HEK293 (cell line): ENCODE measurements at regions not wholly inside any gene's neighbourhood (a gene's known extent, or its start where the extent isn't known, plus 50 kb on each side); places are given as distances from the start of the nearest gene placed in this dataset.

ENCODE experiments used
- CTCF ChIA-PET: fragments of 350-600 bp; formaldehyde crosslinking; extraction: SDS; loops from one replicate; lab custom pipeline; 2021; ENCODE audit warnings: antibody characterized with exemption; lab: Yijun Ruan, JAX
- POLR2A ChIA-PET: fragments of 300-600 bp; formaldehyde crosslinking; extraction: SDS; loops from one replicate; lab custom pipeline; 2020; ENCODE audit warnings: antibody characterized with exemption, inconsistent platforms; lab: Yijun Ruan, JAX
- H3K27ac ChIP-seq: fragments of 200-500 bp; sonication (Bioruptor generic); 2 replicates; pipeline ENCODE4 v1.5.1; 2014; ENCODE audit warnings: low read depth, low read length, control low read depth, inconsistent platforms; ENCODE audit errors: extremely low read depth
- H3K36me3 ChIP-seq, 2 experiments: fragments of 200-500 bp in 1 of 2; sonication (Bioruptor generic) in 1 of 2; 1 replicate in 1 of 2; 2 replicates in 1 of 2; pipeline ENCODE4 v1.5.1; 2014 to 2017; ENCODE audit warnings: inconsistent platforms in 2 of 2, low read length in 2 of 2; ENCODE audit not compliant: control insufficient read depth in 2 of 2, insufficient read depth in 1 of 2
- H3K4me1 ChIP-seq: fragments of 200-500 bp; sonication (Bioruptor generic); 2 replicates; pipeline ENCODE4 v1.5.1; 2014; ENCODE audit warnings: mild to moderate bottlenecking, low read length, inconsistent platforms; ENCODE audit not compliant: control insufficient read depth, insufficient read depth
- H3K4me3 ChIP-seq: 2 replicates; pipeline ENCODE4 v1.5.1; 2011; ENCODE audit warnings: low read depth, mild to moderate bottlenecking, control low read depth, low read length, moderate library complexity
- H3K9me3 ChIP-seq: fragments of 200-500 bp; sonication (Bioruptor generic); 2 replicates; pipeline ENCODE4 v1.5.1; 2014; ENCODE audit warnings: low read depth, low read length, inconsistent platforms; ENCODE audit not compliant: control insufficient read depth, insufficient read depth
- GLI2 ChIP-seq: fragments of 450-650 bp; formaldehyde crosslinking; IDR thresholded peaks from 2 replicates; pipeline ENCODE4; 2017; ENCODE audit warnings: missing biosample characterization, missing genetic modification characterization, low read depth, borderline replicate concordance
- HOXC10 ChIP-seq: sonication (generic); formaldehyde crosslinking; IDR thresholded peaks from 2 replicates; pipeline ENCODE4 v1.8.1; 2023; ENCODE audit warnings: mild to moderate bottlenecking, missing genetic modification reagents
- HOXD13 ChIP-seq: sonication (generic); formaldehyde crosslinking; IDR thresholded peaks from 2 replicates; pipeline ENCODE4 v1.8.0; 2022; ENCODE audit warnings: missing genetic modification reagents, borderline replicate concordance
- IKZF3 ChIP-seq: fragments of 450-650 bp; IDR thresholded peaks from 2 replicates; pipeline ENCODE4 v1.5.0; 2018; ENCODE audit warnings: missing biosample characterization, mild to moderate bottlenecking, missing genetic modification characterization, moderate library complexity
- KLF8 ChIP-seq: fragments of 450-650 bp; formaldehyde crosslinking; IDR thresholded peaks from 2 replicates; pipeline ENCODE4 v1.5.1; 2016; ENCODE audit warnings: missing biosample characterization, missing genetic modification characterization
- MEIS1 ChIP-seq: sonication (generic); formaldehyde crosslinking; IDR thresholded peaks from 2 replicates; pipeline ENCODE4 v1.8.1; 2022; ENCODE audit warnings: missing genetic modification reagents, mild to moderate bottlenecking, borderline replicate concordance
- OSR2 ChIP-seq: fragments of 450-650 bp; formaldehyde crosslinking; IDR thresholded peaks from 2 replicates; pipeline ENCODE4 v1.5.1; 2016; ENCODE audit warnings: missing biosample characterization, missing genetic modification characterization
- OVOL3 ChIP-seq: fragments of 450-650 bp; formaldehyde crosslinking; IDR thresholded peaks from 2 replicates; pipeline ENCODE4 v1.5.1; 2016; ENCODE audit warnings: missing biosample characterization, missing genetic modification characterization
- PATZ1 ChIP-seq: fragments of 450-650 bp; formaldehyde crosslinking; IDR thresholded peaks from 2 replicates; pipeline ENCODE4 v1.5.1; 2016; ENCODE audit warnings: missing biosample characterization, missing genetic modification characterization
- SCRT1 ChIP-seq: fragments of 450-650 bp; formaldehyde crosslinking; IDR thresholded peaks from 2 replicates; pipeline ENCODE4 v1.5.1; 2016; ENCODE audit warnings: missing biosample characterization, missing genetic modification characterization, borderline replicate concordance
- SETDB1 ChIP-seq: IDR thresholded peaks from one replicate; pipeline ENCODE4 v1.6.1; 2017; ENCODE audit warnings: mild to moderate bottlenecking, low read length, moderate library complexity, mixed read lengths; ENCODE audit not compliant: insufficient read length
- SP2 ChIP-seq: fragments of 450-650 bp; formaldehyde crosslinking; IDR thresholded peaks from 2 replicates; pipeline ENCODE4 v1.5.1; 2016; ENCODE audit warnings: missing biosample characterization, missing genetic modification characterization
- TRIM28 ChIP-seq: IDR thresholded peaks from 2 replicates; pipeline ENCODE4 v1.6.1; 2011; ENCODE audit warnings: low read length, control low read depth, borderline replicate concordance
- WT1 ChIP-seq: fragments of 450-650 bp; formaldehyde crosslinking; IDR thresholded peaks from 2 replicates; pipeline ENCODE4 v1.5.1; 2016; ENCODE audit warnings: missing biosample characterization, missing genetic modification characterization
- ZBTB20 ChIP-seq: fragments of 450-650 bp; formaldehyde crosslinking; IDR thresholded peaks from 2 replicates; pipeline ENCODE4 v1.5.1; 2016; ENCODE audit warnings: missing biosample characterization, missing genetic modification characterization
- ZBTB44 ChIP-seq: fragments of 450-650 bp; IDR thresholded peaks from 2 replicates; pipeline ENCODE4 v1.5.1; 2018; ENCODE audit warnings: missing biosample characterization, mild to moderate bottlenecking, missing genetic modification characterization
- ZBTB8A ChIP-seq: fragments of 450-650 bp; formaldehyde crosslinking; IDR thresholded peaks from 2 replicates; pipeline ENCODE4 v1.5.1; 2016; ENCODE audit warnings: missing biosample characterization, missing genetic modification characterization
- ZNF133 ChIP-seq: fragments of 450-650 bp; formaldehyde crosslinking; IDR thresholded peaks from 2 replicates; pipeline ENCODE4 v1.5.1; 2016; ENCODE audit warnings: missing biosample characterization, missing genetic modification characterization
- ZNF138 ChIP-seq: fragments of 450-650 bp; formaldehyde crosslinking; IDR thresholded peaks from 2 replicates; pipeline ENCODE4 v1.5.1; 2016; ENCODE audit warnings: missing biosample characterization, missing genetic modification characterization, borderline replicate concordance
- ZNF140 ChIP-seq: fragments of 450-650 bp; formaldehyde crosslinking; IDR thresholded peaks from 2 replicates; pipeline ENCODE4 v1.5.1; 2016; ENCODE audit warnings: missing biosample characterization, missing genetic modification characterization
- ZNF146 ChIP-seq: fragments of 450-650 bp; formaldehyde crosslinking; IDR thresholded peaks from 2 replicates; pipeline ENCODE4 v1.5.1; 2016; ENCODE audit warnings: missing biosample characterization, missing genetic modification characterization
- ZNF23 ChIP-seq: fragments of 450-650 bp; formaldehyde crosslinking; IDR thresholded peaks from 2 replicates; pipeline ENCODE4 v1.5.1; 2016; ENCODE audit warnings: missing biosample characterization, missing genetic modification characterization, borderline replicate concordance
- ZNF24 ChIP-seq: fragments of 450-650 bp; formaldehyde crosslinking; IDR thresholded peaks from 2 replicates; pipeline ENCODE4 v1.5.1; 2016; ENCODE audit warnings: missing biosample characterization, missing genetic modification characterization
- ZNF266 ChIP-seq: fragments of 450-650 bp; formaldehyde crosslinking; IDR thresholded peaks from 2 replicates; pipeline ENCODE4 v1.5.1; 2016; ENCODE audit warnings: missing biosample characterization, missing genetic modification characterization, low read depth
- ZNF324 ChIP-seq: fragments of 450-650 bp; formaldehyde crosslinking; IDR thresholded peaks from 2 replicates; pipeline ENCODE4 v1.5.1; 2016; ENCODE audit warnings: missing biosample characterization, missing genetic modification characterization
- ZNF391 ChIP-seq: fragments of 450-650 bp; formaldehyde crosslinking; IDR thresholded peaks from 2 replicates; pipeline ENCODE4 v1.5.1; 2016; ENCODE audit warnings: low read depth, missing biosample characterization, missing genetic modification characterization, borderline replicate concordance
- ZNF548 ChIP-seq: fragments of 450-650 bp; formaldehyde crosslinking; IDR thresholded peaks from 2 replicates; pipeline ENCODE4 v1.5.1; 2016; ENCODE audit warnings: missing biosample characterization, missing genetic modification characterization
- ZNF654 ChIP-seq: fragments of 450-650 bp; formaldehyde crosslinking; IDR thresholded peaks from 2 replicates; pipeline ENCODE4 v1.5.1; 2016; ENCODE audit warnings: low read depth, missing biosample characterization, missing genetic modification characterization
- ZNF707 ChIP-seq: fragments of 450-650 bp; formaldehyde crosslinking; IDR thresholded peaks from 2 replicates; pipeline ENCODE4 v1.5.1; 2016; ENCODE audit warnings: missing biosample characterization, missing genetic modification characterization
- ZNF76 ChIP-seq: fragments of 450-650 bp; formaldehyde crosslinking; IDR thresholded peaks from 2 replicates; pipeline ENCODE4; 2016; ENCODE audit warnings: low read depth, missing biosample characterization, missing genetic modification characterization, borderline replicate concordance
- ZSCAN23 ChIP-seq: fragments of 450-650 bp; formaldehyde crosslinking; IDR thresholded peaks from 2 replicates; pipeline ENCODE4 v1.5.1; 2016; ENCODE audit warnings: missing biosample characterization, missing genetic modification characterization
- ZSCAN30 ChIP-seq: fragments of 450-650 bp; IDR thresholded peaks from 2 replicates; pipeline ENCODE4 v1.5.1; 2018; ENCODE audit warnings: missing biosample characterization, mild to moderate bottlenecking, missing genetic modification characterization, moderate library complexity
- TF ChIP-seq, protein P1 (sequence below): fragments of 450-650 bp; formaldehyde crosslinking; IDR thresholded peaks from 2 replicates; pipeline ENCODE4 v1.5.1; 2016; ENCODE audit warnings: missing biosample characterization, missing genetic modification characterization

DNA sequence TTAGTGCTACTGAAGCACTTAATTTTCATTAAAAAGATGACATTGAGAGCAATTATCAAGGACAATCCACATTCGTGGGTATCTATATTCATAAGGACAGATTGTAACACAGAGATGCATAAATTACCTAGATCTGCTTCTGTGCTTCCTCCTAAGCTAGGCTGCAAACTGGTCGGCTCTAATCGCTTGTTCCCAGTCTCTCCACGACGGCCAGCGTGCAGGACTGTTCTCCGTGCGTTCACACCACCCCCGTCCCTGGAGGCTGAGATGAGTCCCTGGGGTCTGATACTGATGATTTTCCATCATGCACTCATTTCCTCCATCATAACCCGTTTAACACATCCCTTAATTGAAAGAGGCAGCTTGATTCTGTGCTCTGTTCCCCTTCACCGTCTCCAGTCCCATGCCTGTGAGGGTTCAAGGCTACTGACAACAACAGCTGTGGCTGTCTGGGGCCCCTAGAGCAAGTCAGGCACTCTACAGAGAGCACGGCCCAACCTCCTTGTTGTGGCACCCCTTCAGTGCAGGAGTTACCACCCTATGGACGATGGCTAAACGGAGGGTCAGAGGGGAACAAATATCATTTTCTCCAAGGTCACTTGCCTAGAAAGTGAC is 469.6 kb downstream of the NPHP4 start:
- Histone ChIP-seq H3K36me3 (no peaks in the 10 kb centered on the region), H3K9me3 (no peaks in the 10 kb centered on the region), H3K4me1 (no peaks in the 10 kb centered on the region), H3K4me3 (no peak overlapping the region), H3K27ac (no peak overlapping the region)
- POLR2A ChIA-PET, result no interaction called here
- CTCF ChIA-PET, result interaction anchor here (0.8 to 1.2 kb wide), 2 partner anchors 8 to 584 kb away, joined by 4 read pairs; no protein-coding TSS in a partner anchor
- no peak for TF ChIP-seq ZNF140 (tag by site-specific recombination)
- TF ChIP-seq ZNF391 (tag by site-specific recombination), result no peak
- no peak for TF ChIP-seq SCRT1 (tag by site-specific recombination)
- no peak for TF ChIP-seq IKZF3 (tag by site-specific recombination)
- TF ChIP-seq ZNF133, result no peak
- TF ChIP-seq ZNF548 (tag by site-specific recombination), result no peak
- no peak for TF ChIP-seq ZBTB44 (tag by site-specific recombination)
- TF ChIP-seq ZNF324 (tag by site-specific recombination), result no peak
- no peak for TF ChIP-seq OVOL3 (tag by site-specific recombination)
- no peak for TF ChIP-seq GLI2 (tag by site-specific recombination)
- no peak for TF ChIP-seq ZNF76 (tag by site-specific recombination)
- no peak for TF ChIP-seq SETDB1
- TF ChIP-seq OSR2, result no peak
- no peak for TF ChIP-seq ZNF138 (tag by site-specific recombination)
- no peak for TF ChIP-seq HOXC10 (CRISPR knock-in tag)
- TF ChIP-seq PATZ1 (tag by site-specific recombination), result no peak
- TF ChIP-seq WT1 (tag by site-specific recombination), result no peak
- TF ChIP-seq ZBTB20 (tag by site-specific recombination), result no peak

DNA sequence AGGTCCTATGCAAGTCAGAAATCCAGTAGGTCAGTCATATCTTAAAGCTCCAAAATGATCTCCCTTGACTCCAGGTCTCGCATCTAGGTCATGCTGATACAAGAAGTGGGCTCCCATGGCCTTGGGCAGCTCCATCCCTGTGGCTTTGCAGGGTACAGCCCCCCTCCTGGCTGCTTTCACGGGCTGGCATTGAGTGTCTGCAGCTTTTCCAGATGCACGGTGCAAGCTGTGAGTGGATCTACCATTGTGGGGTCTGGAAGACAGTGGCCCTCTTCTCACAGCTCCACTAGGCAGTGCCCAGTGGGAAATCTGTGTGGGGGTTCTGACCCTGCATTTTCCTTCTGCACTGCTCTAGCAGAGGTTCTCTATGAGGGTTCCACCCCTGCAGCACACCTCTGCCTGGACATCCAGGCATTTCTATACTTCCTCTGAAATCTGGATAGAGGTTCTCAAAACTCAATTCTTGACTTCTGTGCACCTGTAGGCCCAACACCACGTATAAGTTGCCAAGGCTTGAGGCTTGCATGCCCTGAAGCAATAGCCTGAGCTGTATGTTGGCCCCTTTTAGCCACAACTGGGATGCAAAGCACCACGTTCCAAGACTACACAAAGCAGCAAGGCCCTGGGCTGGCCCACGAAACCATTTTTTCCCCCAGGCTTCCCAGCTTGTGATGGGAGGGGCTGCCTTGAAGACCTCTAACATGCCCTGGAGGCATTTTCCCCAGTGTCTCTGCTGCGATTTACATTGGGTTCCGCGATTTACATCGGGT is 472.7 kb downstream of the NPHP4 start:
- Histone ChIP-seq H3K27ac (no peak overlapping the region), H3K4me1 (no peaks in the 10 kb centered on the region), H3K36me3 (no peaks in the 10 kb centered on the region), H3K9me3 (no peaks in the 10 kb centered on the region), H3K4me3 (no peak overlapping the region)
- POLR2A ChIA-PET, result no interaction called here
- CTCF ChIA-PET, result interaction anchor here (1.3 kb wide), 1 partner anchor 9 kb away, joined by 6 read pairs; no protein-coding TSS in a partner anchor
- no peak for TF ChIP-seq ZSCAN30 (tag by site-specific recombination)
- no peak for TF ChIP-seq ZNF707 (tag by site-specific recombination)
- no peak for TF ChIP-seq OVOL3 (tag by site-specific recombination)
- no peak for TF ChIP-seq ZNF23
- TF ChIP-seq ZNF24, result no peak
- TF ChIP-seq MEIS1 (CRISPR knock-in tag), result no peak
- TF ChIP-seq ZSCAN23 (tag by site-specific recombination), result no peak
- no peak for TF ChIP-seq ZNF146 (tag by site-specific recombination)
- no peak for TF ChIP-seq SP2 (tag by site-specific recombination)
- no peak for TF ChIP-seq ZNF266 (tag by site-specific recombination)
- TF ChIP-seq IKZF3 (tag by site-specific recombination), result no peak
- TF ChIP-seq, protein P1, sequence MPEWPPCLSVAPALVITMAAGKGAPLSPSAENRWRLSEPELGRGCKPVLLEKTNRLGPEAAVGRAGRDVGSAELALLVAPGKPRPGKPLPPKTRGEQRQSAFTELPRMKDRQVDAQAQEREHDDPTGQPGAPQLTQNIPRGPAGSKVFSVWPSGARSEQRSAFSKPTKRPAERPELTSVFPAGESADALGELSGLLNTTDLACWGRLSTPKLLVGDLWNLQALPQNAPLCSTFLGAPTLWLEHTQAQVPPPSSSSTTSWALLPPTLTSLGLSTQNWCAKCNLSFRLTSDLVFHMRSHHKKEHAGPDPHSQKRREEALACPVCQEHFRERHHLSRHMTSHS, result no peak
- TF ChIP-seq SETDB1, result no peak
- TF ChIP-seq ZBTB8A, result no peak
- no peak for TF ChIP-seq TRIM28
- no peak for TF ChIP-seq KLF8 (tag by site-specific recombination)
- no peak for TF ChIP-seq HOXD13 (CRISPR knock-in tag)
- TF ChIP-seq ZNF654, result no peak
